SHP77 (cell line): ENCODE measurements at regions not wholly inside any gene's neighbourhood (a gene's known extent, or its start where the extent isn't known, plus 50 kb on each side); places are given as distances from the start of the nearest gene placed in this dataset.
"Not testable (repeated sequence)": the region's sequence is repeated elsewhere in the genome, so short reads cannot be mapped to it uniquely, and the experiment has no call there.

Experiments
- DNase-seq, 2 experiments: peaks; one replicate each; lab custom pipeline; 2025; lab: John Stamatoyannopoulos, UW

GRCh38 chr2:200102971-200103370 is 147.6 kb downstream of the MAIP1 start:
- no peak for DNase-seq

- no peak for DNase-seq
Measured at GRCh38 chr2:200104015-200104414, 148.6 kb downstream of the MAIP1 start.

- no peak for DNase-seq
Measured at GRCh38 chr2:200107514-200108217, 152.3 kb downstream of the MAIP1 start.

GRCh38 chr2:200109421-200109820 is 154.0 kb downstream of the MAIP1 start:
- no peak for DNase-seq

GRCh38 chr2:200110381-200110780 is 155.0 kb downstream of the MAIP1 start:
- no peak for DNase-seq

- not testable (repeated sequence) for DNase-seq
Measured at GRCh38 chr2:200113016-200113799, 157.8 kb downstream of the MAIP1 start.

- no peak for DNase-seq
Measured at GRCh38 chr2:200119236-200119635, 163.9 kb downstream of the MAIP1 start.

GRCh38 chr2:200121931-200122330 is 166.5 kb downstream of the MAIP1 start:
- no peak for DNase-seq

GRCh38 chr2:200122683-200123082 is 167.3 kb downstream of the MAIP1 start:
- no peak for DNase-seq

- DNase-seq = not testable (repeated sequence)
Measured at GRCh38 chr2:200124665-200125368, 169.4 kb downstream of the MAIP1 start.

- DNase-seq = no peak
Measured at GRCh38 chr2:200125444-200126284, 170.3 kb downstream of the MAIP1 start.

- DNase-seq = not testable (repeated sequence)
Measured at GRCh38 chr2:200126285-200126670, 170.9 kb downstream of the MAIP1 start.

- not testable (repeated sequence) for DNase-seq
Measured at GRCh38 chr2:200126680-200127079, 171.3 kb downstream of the MAIP1 start.

- no peak for DNase-seq
Measured at GRCh38 chr2:200127848-200128247, 172.5 kb downstream of the MAIP1 start.

- no peak for DNase-seq
Measured at GRCh38 chr2:200128296-200128695, 172.9 kb downstream of the MAIP1 start.

- DNase-seq = no peak
Measured at GRCh38 chr2:200129721-200130462, 174.5 kb downstream of the MAIP1 start.

GRCh38 chr2:200130762-200131166 is 175.4 kb downstream of the MAIP1 start:
- no peak for DNase-seq

GRCh38 chr2:200131307-200131706 is 175.2 kb upstream of the SPATS2L start:
- DNase-seq = no peak

- no peak for DNase-seq
Measured at GRCh38 chr2:200135082-200135481, 171.4 kb upstream of the SPATS2L start.

GRCh38 chr2:200136655-200137054 is 169.8 kb upstream of the SPATS2L start:
- no peak for DNase-seq

GRCh38 chr2:200137271-200137670 is 169.2 kb upstream of the SPATS2L start:
- DNase-seq = no peak
